LNCAP (cell line): ENCODE measurements at regions not wholly inside any gene's neighbourhood (a gene's known extent, or its start where the extent isn't known, plus 50 kb on each side); places are given as distances from the start of the nearest gene placed in this dataset.

Experiments used
- CTCF ChIP-seq: fragments of 450-650 bp; IDR thresholded peaks from 2 replicates; pipeline ENCODE4 v1.5.1; 2017; ENCODE audit warnings: mild to moderate bottlenecking

GRCh38 chr1:187839873-187840272 is 1011.1 kb downstream of the PLA2G4A start:
- TF ChIP-seq CTCF, result no peak

- no peak for TF ChIP-seq CTCF
These were observed 1011.8 kb downstream of the PLA2G4A start for GRCh38 chr1:187840557-187840956.

- TF ChIP-seq CTCF, result no peak
These were observed 1013.8 kb downstream of the PLA2G4A start for GRCh38 chr1:187842406-187843165.

- no peak for TF ChIP-seq CTCF
These were observed 1015.6 kb downstream of the PLA2G4A start for GRCh38 chr1:187844313-187844712.

- TF ChIP-seq CTCF, result no peak
These were observed 1018.8 kb downstream of the PLA2G4A start for GRCh38 chr1:187847531-187847930.

- TF ChIP-seq CTCF, result no peak
These were observed 1019.6 kb downstream of the PLA2G4A start for GRCh38 chr1:187848321-187848720.

GRCh38 chr1:187853505-187853904 is 1024.8 kb downstream of the PLA2G4A start:
- TF ChIP-seq CTCF, result no peak

GRCh38 chr1:187854457-187854856 is 1025.7 kb downstream of the PLA2G4A start:
- no peak for TF ChIP-seq CTCF
